Bronchial epithelial cell (primary cell): ENCODE measurements at regions not wholly inside any gene's neighbourhood (a gene's known extent, or its start where the extent isn't known, plus 50 kb on each side); places are given as distances from the start of the nearest gene placed in this dataset.
A peak's percentile ranks its signal among the peaks of the same experiment; 100 is the strongest.

Experiments
- DNase-seq: peaks from one replicate; pipeline ENCODE4 v3.0.0-alpha.2; 2010; ENCODE audit warnings: low read depth
- FAIRE-seq: peaks from 2 replicates; lab custom pipeline; 2011; peaks lifted over from hg19 to GRCh38; lab: Jason Lieb, UNC
- H3K27me3 ChIP-seq: 2 replicates; pipeline ENCODE4 v1.5.1; 2011; ENCODE audit warnings: low read length; ENCODE audit not compliant: control insufficient read depth, insufficient read depth
- H3K36me3 ChIP-seq: 2 replicates; pipeline ENCODE4 v1.5.1; 2011; ENCODE audit warnings: low read length; ENCODE audit not compliant: control insufficient read depth, insufficient read depth
- H3K4me3 ChIP-seq: 2 replicates; pipeline ENCODE4 v1.5.1; 2011; ENCODE audit warnings: mild to moderate bottlenecking, low read depth, low read length, control low read depth
- CTCF ChIP-seq: IDR thresholded peaks from 2 replicates; pipeline ENCODE4 v1.5.1; 2011; ENCODE audit warnings: mild to moderate bottlenecking, moderate library complexity, low read length, control low read depth, inconsistent platforms; ENCODE audit not compliant: insufficient read depth, severe bottlenecking

- no peak overlapping the region for H3K4me3 ChIP-seq
- peak; percentile 53 for DNase-seq
- TF ChIP-seq CTCF, result no peak
- H3K27me3 ChIP-seq, result no peaks in the 10 kb centered on the region
- no peaks in the 10 kb centered on the region for H3K36me3 ChIP-seq
- FAIRE-seq, result no peak
These were observed 295.1 kb upstream of the SLITRK5 start for GRCh38 chr13:87376081-87376480.

- H3K27me3 ChIP-seq, result no peaks in the 10 kb centered on the region
- H3K4me3 ChIP-seq, result no peak overlapping the region
- no peaks in the 10 kb centered on the region for H3K36me3 ChIP-seq
- TF ChIP-seq CTCF, result no peak
- DNase-seq (no peak), FAIRE-seq (no peak)
These were observed 287.1 kb upstream of the SLITRK5 start for GRCh38 chr13:87384099-87384498.

GRCh38 chr13:87393358-87393757 lies 277.8 kb upstream of the SLITRK5 start:
- no peak overlapping the region for H3K4me3 ChIP-seq
- DNase-seq, result no peak
- no peaks in the 10 kb centered on the region for H3K27me3 ChIP-seq
- no peak for TF ChIP-seq CTCF
- FAIRE-seq, result no peak
- no peaks in the 10 kb centered on the region for H3K36me3 ChIP-seq

GRCh38 chr13:87398047-87398446 lies 273.1 kb upstream of the SLITRK5 start:
- Histone ChIP-seq H3K36me3 (no peaks in the 10 kb centered on the region), H3K27me3 (no peaks in the 10 kb centered on the region), H3K4me3 (no peak overlapping the region)
- DNase-seq (no peak), FAIRE-seq (no peak)
- TF ChIP-seq CTCF, result no peak

- no peak for FAIRE-seq
- H3K36me3 ChIP-seq, result no peaks in the 10 kb centered on the region
- no peaks in the 10 kb centered on the region for H3K27me3 ChIP-seq
These were observed 267.3 kb upstream of the SLITRK5 start for GRCh38 chr13:87403748-87404432.

More at GRCh38 chr13:87403748-87404432, 267.3 kb upstream of the SLITRK5 start:
- DNase-seq, result no peak
- TF ChIP-seq CTCF, result no peak
- no peak overlapping the region for H3K4me3 ChIP-seq
